CD4-positive, alpha-beta T cell treated with Interleukin-1 beta for 1 hour (primary cell): ENCODE measurements at regions not wholly inside any gene's neighbourhood (a gene's known extent, or its start where the extent isn't known, plus 50 kb on each side); places are given as distances from the start of the nearest gene placed in this dataset.

Source experiments
- DNase-seq, 2 donors: peaks; one replicate each; pipeline ENCODE4 v3.0.0-alpha.2; 2020 to 2022

DNA sequence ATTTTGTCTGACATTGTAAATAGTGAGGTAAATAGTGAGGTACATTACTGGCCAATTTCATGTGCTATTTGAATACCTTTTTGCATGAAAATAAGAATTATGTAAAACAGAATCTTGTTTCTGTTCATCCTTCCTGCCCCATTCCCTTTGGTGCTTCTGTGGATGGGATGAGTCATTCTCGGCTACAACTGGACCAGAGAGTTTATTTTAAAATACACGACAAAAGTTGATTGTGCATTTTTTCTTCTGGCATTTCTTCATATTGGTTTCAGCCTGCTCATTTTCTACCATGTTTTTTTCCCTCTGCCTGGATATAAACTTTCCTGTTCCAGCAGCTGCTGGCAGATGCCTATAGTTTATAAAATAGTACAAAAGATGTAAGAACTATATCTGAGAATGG is 107.5 kb downstream of the CYSLTR2 start:
- no peak for DNase-seq

DNA sequence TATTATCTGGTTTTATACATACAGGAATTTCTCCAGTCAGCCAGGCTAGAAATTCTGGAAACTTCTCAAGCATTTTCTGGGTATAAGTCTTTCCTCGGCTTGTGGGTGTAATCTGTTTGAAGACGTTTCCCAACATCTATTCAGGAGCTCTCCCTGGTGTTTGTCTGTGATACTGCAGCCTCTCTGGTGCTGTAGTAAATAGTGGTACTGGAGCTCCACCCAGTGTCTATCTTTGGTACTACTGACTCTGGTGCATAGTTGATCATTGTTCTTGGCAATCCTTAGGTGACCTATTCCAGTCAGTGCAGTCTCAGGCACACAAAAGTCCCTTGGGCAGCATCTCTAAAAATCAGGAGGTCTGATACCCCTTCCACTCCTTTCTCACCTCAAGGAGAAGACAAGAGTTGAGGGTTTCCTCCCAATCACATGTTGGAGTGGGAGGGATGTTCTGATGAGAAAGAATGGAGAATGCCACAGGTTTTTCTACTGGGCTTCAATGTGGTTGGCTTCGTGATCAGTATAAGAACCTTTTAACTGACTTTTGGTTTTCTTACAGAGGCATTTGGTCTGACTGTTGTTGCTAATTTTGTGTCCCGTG is 115.5 kb downstream of the CYSLTR2 start:
- DNase-seq, result peak; percentile 79 to 89

DNA sequence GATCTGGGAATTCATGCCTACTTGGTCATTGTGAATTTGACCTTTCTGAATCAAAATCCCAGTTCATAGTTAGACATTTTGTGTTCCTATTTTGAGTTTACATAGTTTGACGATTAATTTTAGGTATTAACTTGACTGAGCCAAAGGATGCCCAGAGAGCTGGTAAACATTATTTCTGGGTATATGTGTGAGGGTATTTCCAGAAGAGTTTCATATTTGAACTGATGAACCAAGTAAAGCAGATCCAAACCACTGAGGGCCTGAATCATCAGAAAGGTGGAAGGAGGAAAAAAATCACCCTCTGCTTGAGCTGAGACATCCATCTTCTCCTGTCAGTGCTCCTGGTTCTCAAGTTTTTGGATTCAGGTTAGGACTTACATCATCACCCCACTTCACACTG is 116.6 kb downstream of the CYSLTR2 start:
- DNase-seq, result no peak

DNA sequence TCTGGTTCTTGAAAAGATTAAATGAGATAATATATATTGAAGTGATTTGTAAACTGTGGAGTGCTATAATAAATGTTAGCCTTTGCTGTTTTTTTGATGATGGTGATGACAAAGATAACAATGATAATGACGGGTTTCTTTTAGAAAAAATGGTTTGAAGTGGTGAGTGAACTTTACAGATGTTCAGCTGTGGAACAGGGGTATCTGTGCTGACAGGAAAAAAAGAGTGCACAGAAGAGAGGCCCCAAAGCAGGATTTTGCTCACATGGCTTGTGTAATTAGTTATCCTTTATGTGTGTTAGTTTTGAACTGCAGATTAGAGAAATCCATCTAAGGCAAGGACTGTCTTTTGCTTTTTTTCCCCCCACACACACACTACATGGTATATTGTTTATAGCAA is 119.2 kb downstream of the CYSLTR2 start:
- no peak for DNase-seq

GRCh38 chr13:48773531-48774275 is 120.0 kb downstream of the CYSLTR2 start:
- no peak for DNase-seq

DNA sequence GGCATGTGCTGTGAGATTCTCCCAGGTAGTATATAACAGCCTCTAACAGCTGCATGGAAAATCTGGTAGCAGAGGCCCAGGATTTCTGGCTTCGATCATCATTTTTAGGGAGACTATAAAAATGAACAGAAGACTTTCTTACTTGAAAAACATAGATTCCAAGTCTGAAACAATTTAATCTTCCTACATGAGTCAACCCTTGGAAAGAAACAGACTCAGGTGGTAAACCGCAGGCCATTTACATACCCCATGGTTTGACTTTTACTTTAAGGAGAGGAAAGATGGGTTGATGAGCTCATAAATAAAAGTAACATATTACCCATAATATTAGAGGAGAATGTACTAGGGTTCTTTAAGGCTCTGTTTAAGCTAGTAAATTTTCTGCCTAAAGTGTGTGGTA is 121.6 kb downstream of the CYSLTR2 start:
- no peak for DNase-seq

- DNase-seq, result no peak
Measured at GRCh38 chr13:48775804-48776203, 122.1 kb downstream of the CYSLTR2 start.

GRCh38 chr13:48776401-48776800 is 122.7 kb downstream of the CYSLTR2 start:
- no peak for DNase-seq

GRCh38 chr13:48778610-48779009 is 124.9 kb downstream of the CYSLTR2 start:
- no peak for DNase-seq

- DNase-seq, result no peak
Measured at GRCh38 chr13:48780713-48781341, 127.1 kb downstream of the CYSLTR2 start.

DNA sequence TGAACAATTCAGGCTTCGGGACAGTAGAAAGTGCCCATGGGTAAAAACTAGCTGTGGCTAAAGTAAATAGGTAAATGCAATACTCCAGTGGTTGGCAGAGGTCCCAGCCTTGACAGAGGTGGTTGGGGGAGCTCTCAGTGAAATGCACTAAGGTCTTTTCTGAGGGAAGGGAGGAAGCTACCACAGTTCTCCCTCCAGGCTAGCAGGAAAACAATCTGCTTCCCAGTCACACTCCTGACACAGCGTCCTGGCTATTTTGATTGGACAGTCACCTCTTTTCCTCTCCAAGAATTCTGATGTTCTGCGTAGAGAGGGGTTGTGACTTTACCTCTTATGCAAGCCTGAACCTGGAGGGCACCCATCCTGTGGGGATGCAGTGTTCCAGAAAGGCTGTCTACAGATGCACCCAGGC is 128.7 kb downstream of the CYSLTR2 start:
- DNase-seq, result no peak

- peak; percentile 7 to 80 for DNase-seq
Measured at GRCh38 chr13:48783181-48783630, 129.5 kb downstream of the CYSLTR2 start.

- DNase-seq, result no peak
Measured at GRCh38 chr13:48783695-48784230, 130.0 kb downstream of the CYSLTR2 start.

DNA sequence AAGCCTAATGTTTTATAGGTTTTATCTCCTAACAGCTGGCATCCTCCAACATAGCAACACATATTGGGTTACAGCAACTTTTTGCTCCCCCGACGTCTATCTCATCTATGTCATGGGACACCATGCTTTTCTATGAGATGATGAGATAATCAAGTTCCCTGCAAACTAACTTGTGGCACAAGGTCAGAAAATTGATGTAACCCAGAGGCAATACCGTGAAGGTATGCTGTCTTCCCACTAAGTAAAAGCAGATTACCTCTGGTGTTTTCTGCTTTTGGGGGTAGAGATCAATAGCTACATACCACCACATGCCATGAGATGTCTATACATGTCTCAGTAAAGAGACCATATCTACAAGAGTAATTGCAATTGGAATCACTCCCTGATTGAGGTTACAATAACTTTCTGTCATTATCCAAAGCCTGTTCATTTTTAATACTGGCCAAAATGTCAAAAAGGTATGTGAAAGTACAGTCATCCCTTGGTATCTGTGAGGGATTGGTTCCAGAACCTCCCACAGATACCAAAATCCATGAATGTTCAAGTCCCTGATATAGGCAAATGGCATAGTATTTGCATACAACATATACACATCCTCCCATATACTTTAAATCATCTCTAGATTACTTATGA is 131.3 kb downstream of the CYSLTR2 start:
- DNase-seq, result no peak

- no peak for DNase-seq
Measured at GRCh38 chr13:48790199-48790598, 136.5 kb downstream of the CYSLTR2 start.

- no peak for DNase-seq
Measured at GRCh38 chr13:48790966-48791365, 137.2 kb downstream of the CYSLTR2 start.

DNA sequence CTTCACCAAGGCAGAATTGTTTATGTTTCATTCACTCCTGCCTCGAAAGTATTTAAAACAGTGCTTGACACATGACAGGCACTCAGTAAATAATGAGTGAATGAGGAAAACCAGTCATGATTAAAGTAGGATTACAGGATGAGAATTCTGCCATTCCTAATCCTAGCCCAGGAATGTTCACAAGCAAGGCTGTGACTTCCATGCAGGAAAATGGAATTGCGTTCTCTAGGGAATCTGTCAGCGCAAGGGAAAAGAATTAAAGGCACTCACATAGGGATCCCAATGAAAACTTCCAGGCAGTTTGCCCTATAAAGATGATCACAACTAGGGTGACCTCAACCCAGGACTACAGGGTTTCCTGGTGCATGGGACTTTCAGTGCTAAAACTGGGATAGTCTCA is 143.4 kb downstream of the CYSLTR2 start:
- DNase-seq, result no peak

DNA sequence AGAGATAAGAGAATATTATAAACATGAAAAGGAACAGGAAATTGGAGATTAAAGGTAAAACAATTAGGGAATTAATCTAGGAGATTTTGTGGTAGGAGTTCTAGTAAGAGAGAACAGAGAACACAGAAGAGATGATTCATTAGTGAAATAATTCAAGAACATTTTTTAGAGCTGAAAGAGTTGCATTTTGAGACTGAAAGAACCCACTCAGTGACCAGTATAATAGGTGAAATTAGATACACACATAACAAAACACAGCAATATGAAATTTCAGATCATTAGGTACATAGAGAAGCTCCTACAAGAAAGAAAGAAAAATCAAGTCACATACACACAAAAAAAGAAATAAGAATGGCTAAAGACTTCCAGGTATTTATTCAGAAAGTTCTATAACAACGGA is 144.0 kb downstream of the CYSLTR2 start:
- DNase-seq, result no peak

DNA sequence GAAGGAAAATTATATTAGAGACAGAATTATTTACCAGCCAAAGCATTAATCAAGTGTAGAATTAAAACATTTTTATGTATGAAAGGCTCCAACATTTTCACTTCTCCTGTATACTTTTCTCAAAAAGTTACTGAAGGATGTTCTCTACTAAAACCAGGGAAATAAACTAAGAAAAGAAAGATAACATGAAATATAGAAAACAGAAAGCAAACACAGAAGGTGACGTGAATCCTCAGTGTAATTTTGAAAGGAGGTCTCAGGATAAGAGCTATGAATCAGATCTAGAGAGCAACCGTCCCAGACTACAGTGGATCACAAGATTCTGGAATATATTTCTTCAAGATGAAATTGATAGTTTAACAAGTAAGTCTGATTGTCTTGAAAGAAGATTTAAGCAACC is 144.5 kb downstream of the CYSLTR2 start:
- no peak for DNase-seq

- DNase-seq, result no peak
Measured at GRCh38 chr13:48801255-48801654, 147.5 kb downstream of the CYSLTR2 start.

GRCh38 chr13:48804821-48805601 is 151.3 kb downstream of the CYSLTR2 start:
- peak in 1 of 2 donors; percentile 5 for DNase-seq

DNA sequence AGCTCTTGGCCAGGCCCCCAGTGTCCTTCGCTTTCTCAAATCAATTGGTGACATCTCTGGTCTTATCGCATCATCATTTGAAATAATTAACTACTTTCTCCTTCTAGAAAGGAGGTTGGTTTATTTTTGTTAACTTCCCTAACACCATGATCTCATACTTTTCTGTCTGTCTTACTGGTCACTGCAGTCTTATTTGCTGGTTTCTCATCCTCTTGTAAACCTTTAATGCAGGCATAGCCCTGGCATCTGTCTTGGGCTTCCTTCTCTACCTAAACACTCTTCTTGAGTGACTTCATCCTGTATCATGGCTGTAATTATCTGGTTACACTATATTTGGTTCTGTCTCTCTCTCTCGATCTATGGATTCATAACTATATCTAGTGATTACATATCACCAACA is 152.8 kb downstream of the CYSLTR2 start:
- no peak for DNase-seq

GRCh38 chr13:48808683-48809082 is 155.0 kb downstream of the CYSLTR2 start:
- DNase-seq, result no peak
